NCI-H146 treated with DMSO at 0.1 percent for 48 hours (cell line): ENCODE measurements at regions not wholly inside any gene's neighbourhood (a gene's known extent, or its start where the extent isn't known, plus 50 kb on each side); places are given as distances from the start of the nearest gene placed in this dataset.
A peak's percentile ranks its signal among the peaks of the same experiment; 100 is the strongest.

Experiments used
- DNase-seq: peaks from one replicate; lab custom pipeline; 2025; ENCODE audit not compliant: unreplicated experiment; lab: John Stamatoyannopoulos, UW

DNA sequence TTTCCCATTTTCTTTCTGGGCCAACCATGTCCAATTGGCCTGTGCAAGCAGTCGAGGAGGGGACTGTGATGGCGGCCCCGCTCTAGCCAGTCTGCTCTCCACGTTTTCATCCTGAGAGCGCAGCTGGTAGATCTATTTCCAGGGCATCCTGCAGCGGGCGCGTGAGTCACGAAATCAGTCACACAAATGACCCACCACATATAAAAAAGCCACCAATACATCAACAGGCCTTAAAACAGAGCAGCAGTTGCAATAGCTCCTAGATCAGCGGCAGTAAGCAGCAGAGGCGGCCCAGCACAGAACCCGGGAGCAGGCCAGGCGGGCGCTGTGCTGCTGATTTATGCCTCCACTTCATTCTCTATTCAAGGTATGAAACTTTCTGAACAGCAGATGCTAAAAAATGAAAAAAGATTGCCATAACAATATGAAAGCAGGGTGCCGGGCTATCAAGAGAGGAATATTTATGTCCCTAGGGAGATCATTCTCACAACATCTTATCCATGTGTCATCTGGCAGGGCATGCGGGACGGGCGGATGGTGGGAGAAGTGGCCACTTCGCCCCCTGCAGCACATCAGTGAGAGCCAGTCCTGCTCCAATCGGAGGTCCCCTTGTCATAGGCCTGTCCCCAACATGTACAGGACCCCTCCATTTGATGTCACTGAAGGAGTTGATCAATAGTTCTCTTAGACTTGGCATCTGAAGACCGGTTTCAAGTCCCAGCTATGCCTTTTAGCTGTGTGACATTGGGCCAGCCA lies 98.0 kb upstream of the GPR26 start:
- no peak for DNase-seq

DNA sequence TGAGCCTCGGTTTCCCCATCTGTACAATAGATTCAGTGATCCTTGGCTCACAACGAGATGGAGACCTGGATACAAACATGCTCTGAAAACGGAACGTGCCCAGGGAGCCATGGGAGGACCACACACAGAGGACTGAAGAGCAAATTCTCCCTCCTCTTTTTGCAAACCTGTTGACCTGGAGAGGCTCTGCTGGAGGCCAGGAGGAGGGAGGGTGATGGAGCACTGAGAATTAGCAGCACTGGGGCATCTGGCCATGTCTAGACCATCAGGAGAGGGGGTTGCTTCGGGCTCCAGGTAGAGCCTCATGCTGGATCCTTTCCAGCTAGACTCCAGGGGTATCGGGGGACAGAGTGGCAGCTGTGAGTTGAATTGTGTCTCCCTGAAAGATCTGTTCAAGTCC lies 97.4 kb upstream of the GPR26 start:
- no peak for DNase-seq

DNA sequence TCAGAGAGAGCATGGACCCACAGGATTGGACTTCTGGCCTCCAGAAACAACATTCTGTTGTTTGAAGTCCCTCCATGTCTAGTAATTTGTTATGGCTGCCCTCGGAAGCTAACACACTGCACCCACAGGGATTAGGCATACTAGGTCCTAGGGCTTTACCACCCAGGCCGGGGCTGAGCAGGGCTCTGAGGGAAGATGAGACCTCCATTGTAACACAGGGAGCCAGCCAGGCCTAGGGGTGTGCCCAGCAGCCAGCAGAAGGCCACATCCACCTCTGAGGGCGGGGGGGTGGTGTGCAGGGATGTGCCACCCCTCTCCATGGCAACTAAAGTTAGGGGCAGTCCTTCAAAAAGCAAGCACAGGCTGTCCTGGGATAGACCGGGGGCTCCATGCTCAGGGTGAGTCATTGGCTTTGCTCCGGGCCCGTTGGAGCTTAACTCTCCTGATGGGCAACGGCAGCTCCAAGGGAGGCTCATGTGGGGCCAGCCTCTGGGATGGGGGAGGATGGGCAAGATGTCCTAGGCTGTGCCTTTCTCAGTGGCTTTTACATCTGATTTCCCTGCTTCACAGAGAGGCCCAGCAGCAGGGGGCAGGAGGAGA lies 96.6 kb upstream of the GPR26 start:
- no peak for DNase-seq

DNA sequence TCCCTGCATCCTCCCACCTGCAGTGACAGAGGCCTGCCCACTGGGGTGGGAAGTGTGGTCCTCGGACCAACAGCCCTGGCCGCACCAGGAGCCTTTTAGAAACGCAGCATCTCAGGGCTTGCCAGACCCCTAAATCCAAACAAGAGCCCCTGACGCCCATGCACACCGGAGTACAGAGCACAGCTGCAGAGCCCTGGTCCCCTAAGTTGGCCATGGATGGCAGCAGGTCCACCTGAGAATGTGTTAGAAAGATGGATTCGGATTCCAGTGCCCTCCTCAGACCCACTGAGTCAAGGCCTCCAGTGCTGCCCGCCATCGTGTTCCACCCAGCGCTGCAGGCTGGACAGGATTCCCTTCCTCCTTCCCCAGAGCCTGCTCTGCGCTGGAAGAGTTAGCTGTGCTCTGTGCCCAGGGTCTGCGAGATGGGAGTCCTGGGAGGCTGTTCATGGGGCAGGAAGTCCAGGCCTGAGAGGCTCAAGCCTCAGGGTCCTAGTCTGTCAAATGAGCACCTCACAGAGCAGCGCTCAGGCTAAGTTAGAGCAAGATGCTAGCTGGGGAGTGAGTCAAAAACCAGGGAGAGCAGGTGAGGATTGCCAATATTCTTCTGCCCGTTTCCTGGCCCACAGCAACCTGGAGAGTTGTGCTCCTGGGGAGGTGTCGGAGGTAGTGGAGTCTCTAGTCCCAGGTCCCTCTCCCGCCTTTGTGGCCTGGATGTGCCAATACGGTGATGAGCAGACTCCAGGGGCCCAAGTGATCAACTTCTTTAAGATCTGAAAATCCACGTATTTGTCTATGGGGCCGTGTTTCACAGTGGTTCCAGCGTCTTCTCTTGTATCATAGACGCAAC lies 95.9 kb upstream of the GPR26 start:
- no peak for DNase-seq

DNA sequence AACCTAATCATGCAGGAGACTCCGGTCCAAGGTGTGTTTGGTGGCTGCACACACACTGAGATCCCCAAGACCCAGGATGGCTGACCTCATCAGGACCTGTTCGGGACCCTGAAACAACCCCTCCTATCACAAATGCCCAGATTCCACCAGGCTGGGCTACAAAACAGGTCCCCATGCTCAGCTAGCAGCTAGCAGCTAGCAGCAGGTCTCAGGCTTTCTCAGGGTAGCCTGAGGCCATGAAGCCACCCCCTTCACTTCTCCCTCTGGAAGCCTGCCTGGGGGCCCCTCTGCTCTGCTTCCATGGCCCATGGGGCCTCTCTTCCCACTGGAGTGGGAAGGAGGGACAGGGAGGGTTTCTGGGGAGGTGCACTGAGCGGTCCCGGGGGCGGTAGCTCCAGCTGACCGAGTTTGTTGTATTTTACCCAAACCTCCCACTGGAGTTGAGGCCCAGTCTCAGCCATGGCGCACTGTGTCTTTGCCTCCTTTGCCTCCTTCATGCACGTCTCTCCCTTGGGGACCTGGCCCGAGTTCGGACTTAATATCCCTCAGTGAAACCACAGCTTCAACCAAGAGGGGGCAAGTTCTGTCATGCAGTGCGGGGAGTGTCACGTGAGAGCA lies 95.1 kb upstream of the GPR26 start:
- DNase-seq: no peak

DNA sequence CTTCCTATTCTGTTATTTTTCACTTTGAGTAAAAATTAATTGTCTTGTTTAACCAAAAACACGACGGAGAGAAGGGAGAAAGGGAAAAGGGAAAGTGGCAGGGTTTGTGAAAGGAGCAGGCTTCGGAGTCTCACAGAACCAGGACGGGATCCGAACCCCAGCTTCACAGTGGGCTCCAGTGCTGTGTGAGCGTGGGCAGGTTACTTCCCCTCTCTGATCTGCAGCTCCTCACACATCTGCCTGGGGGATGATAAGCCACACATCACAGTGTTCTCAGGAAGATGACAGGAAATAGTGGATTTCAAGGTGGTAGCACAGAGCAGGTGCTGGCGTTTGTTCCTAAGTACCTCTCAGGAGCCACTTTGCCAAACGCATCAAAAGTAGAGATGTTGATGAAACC lies 94.2 kb upstream of the GPR26 start:
- DNase-seq: no peak

DNA sequence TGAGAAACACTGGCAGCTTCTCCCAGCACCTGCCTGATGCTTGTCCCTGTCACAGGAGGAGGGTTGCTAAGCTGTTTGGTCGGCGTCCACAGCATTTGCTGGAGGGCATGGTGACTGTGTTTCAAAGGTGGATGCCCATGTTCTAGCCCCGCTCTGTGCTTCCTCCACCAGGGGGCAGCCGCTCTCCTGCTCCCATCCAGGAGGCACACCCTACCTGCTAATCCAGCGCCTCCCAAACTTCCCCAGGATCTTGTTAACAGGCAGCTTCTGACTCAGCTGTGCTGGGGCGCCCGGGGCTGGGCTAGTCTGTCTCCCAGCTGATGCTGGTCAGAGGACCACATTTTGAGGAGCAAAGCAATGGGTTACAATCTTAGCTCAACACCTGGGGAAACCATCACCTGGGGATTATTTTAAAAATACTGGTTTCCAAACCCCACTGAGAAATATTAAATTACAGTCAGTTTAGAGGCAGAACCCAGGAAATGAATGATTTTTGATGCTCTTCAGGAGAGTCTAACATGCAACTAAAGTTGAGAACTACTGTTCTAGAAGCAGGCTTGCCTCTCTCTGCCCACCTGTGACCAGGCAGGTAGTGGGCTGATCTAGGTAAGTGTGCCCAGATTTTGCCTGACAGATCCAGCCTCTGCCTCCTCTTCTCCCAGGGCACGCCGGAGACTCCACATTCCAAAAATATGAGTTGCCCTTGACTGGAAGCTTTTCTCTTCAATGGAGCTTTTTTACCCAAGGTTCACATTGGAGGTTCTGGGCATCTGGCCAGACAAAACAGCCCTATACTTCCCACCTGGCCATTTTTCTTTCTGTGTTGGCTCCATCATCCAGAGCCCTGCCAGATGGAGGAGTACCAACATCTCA lies 92.7 kb upstream of the GPR26 start:
- DNase-seq: peak; percentile 82

DNA sequence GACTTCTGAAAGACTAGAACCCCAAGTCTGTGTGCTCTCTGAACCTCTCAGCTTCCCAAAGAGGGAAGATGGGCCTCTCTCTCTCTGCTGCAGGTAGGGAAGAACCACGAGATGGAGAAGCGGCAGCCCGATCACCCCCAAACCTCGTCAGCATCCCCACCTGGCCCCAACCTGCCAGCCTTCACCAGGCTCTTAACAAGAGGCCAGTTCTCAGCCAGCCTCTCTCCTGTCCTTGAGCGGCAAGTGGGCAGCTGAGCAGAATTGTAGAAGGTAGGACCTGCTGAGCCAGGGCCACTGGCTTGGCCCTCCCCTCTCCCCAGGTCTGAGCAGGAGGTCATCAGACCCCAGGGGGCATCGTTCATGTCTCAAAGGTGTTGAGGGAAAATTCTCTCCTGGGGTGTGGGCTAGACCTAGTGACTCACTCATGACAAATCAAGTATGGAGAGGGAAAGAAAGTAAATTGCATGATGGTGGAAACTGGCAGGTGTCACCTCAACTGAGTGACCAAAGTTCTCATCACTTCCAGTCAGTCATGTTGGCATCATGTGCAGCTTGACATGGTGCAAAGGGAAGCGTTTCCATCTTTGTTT lies 92.0 kb upstream of the GPR26 start:
- DNase-seq: no peak

DNA sequence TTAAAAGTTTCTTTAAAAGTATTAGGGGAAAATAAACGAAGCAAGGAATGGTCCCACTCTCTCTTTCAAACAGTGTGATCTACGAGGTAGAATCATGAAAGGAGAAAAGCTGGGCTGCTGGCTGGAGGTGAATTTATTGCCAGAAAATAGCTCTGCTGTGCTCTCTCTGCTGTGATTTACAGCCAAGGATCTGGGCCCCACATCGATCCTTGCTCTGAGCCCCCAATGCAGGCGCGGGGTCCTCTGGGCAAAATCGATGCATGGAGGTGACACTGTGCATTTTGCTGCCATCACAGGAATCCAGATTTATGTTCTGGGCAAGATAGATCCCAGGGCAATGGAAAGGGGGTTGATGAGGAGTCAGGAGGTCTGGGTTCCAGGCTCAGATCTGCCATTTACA lies 91.0 kb upstream of the GPR26 start:
- no peak for DNase-seq

DNA sequence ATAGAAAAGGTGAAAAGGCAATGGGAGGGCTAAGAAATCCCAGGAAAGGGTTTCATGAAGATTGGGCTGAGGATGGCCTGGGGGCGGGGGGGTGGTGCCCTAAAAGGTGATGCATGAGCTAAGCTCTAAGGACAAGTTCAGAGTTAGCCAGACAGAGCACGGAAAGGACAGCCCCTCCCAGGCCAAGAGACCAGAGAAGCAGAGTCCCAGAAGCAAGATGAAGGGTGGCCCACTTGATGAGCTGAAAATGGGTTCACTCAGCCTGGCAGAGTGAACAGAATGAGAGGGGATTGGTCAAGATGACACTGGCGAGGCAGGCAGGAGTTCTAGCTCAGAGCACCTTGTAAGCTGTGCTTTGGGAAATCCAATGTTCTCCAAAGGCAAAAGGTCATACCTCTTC lies 89.4 kb upstream of the GPR26 start:
- no peak for DNase-seq

DNA sequence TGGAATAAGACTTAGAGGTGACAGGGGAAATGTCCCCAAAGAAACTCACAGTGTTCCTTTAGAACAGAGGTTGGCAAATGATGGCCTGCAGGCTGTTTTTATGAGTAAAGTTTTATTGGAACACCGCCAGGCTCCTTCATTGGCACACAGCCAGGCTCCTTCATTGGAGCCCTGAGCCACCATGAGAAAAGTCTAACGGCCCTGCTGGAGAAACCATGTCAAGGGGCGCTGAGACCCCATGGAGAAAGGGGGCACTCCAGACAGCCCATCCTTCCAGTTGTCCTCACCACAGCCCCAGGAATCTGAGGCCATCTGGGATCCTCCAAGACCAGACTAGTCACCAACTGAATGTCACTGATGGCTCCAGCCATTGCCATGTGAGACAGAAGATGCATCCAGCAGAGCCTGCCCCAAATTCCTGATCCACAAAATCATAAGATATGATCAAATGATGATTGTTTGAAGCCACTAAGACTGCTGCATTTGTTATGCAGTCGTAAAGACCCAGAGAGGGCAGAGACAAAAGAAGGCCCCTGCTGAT lies 88.2 kb upstream of the GPR26 start:
- no peak for DNase-seq

DNA sequence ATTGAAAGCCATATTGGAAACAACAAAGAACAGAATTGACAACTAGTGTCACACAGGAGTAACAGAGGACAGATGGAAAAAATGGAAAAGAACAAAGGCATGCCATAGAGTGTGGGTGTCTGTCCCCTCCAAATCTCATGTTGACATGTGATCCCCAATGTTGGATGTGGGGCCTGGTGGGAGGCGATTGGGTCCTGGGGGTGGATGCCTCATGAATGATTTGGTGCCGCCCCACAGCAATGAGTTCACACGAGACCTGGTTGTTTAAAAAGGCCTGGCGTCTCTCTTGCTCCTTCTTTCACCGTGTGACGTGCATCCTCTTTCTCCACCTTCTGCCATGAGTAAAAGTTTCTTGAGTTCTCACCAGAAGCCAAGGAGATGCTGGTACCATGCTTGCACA lies 87.4 kb upstream of the GPR26 start:
- DNase-seq: no peak

DNA sequence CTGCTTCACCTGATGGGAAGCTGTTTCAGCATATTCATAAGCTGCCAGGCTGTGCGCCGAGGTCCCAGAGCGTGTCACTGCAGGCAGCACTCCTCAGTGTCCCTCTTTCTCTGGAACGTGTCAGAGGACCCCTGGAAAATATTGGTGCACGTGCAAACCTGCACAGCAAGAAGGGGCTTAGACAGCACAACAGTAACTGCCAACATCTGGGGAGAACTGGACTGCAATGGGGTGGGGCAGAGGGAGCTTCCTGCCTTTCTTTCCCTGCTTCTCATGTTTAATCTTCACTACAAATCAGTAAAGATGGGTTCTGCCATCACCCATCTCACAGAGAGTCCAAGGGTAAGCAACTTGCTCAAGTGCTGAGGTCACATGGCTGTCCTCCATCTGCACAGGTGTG lies 86.5 kb upstream of the GPR26 start:
- no peak for DNase-seq

DNA sequence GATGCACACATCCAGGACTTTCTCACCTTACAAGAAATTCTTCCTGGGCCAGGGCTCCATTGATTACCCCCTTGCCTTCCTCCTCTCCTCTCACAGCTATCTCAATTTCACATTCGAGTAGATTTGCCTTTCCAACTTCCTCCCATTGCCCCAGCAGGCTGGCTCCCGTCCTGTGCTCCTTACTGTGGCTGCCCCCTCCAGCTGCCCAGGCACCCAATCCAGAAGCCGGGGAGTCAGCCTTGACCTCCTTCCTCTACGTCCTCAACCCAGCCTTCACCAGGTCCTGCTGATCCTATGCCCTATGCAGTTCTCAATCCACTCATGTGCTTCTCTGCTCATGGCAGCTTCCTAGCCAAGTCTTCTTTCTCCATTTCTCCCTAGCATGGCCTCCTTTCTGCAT lies 85.7 kb upstream of the GPR26 start:
- DNase-seq: no peak

DNA sequence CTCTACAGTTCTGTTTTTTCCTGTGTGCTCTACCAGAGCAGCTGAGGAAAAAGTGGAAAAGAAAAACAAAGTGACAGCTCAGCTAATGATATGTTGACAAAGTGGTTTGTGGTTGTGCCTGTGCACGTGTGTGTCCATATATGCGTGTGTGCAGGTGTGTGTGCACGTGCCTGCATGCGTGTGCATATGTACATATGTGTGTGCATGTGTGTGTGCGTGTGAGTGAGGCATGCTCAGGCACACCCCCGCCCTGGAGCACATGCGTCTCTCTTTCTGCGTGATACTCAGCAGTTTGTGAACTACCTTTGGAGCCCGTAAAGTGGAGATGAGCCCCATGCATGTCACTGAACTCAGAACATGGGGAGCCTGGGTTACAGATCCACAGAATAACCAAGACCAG lies 84.5 kb upstream of the GPR26 start:
- no peak for DNase-seq

DNA sequence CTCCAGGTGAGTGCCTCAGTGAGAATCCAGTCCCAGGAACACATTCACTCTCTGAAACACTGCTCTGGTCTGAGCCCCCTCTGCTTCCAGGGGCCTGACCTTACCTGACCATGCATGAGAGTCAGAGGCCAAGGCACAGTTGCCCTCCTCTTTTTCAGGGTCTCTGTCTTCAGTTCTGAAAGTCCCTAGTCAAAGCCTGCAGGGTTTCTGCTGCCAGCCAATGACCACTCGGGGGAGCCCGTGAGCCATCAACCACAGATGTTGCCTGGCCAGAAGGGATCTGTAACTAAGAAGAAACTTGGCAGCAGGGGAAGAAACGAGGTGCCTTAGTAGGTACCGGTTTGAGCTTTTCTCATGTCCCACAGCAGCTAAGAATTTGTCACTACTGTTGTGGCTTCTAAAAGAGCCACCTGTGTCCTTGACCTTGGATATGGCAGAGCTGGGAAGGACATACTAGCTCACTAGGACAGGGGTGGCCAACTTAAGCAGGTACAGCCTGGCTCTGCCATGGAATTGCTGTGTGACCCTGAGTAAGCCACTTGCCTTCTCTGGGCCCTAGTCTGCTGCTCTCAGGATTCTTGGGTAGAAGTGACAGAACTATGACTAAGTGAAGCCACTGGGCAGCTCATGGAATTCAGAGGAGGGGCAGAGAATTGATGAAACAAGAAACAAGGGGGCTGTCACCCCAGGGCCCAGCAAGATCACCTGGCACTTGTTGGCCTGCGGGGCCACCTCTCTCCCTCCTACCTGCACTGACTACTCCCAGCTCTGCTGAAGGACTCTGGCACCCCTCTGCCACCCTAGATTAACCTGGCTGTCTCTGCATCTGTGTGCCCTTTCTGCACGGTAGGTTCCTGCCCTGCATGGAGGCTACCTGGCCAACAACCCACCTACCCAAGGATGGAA lies 83.8 kb upstream of the GPR26 start:
- DNase-seq: peak; percentile 27

DNA sequence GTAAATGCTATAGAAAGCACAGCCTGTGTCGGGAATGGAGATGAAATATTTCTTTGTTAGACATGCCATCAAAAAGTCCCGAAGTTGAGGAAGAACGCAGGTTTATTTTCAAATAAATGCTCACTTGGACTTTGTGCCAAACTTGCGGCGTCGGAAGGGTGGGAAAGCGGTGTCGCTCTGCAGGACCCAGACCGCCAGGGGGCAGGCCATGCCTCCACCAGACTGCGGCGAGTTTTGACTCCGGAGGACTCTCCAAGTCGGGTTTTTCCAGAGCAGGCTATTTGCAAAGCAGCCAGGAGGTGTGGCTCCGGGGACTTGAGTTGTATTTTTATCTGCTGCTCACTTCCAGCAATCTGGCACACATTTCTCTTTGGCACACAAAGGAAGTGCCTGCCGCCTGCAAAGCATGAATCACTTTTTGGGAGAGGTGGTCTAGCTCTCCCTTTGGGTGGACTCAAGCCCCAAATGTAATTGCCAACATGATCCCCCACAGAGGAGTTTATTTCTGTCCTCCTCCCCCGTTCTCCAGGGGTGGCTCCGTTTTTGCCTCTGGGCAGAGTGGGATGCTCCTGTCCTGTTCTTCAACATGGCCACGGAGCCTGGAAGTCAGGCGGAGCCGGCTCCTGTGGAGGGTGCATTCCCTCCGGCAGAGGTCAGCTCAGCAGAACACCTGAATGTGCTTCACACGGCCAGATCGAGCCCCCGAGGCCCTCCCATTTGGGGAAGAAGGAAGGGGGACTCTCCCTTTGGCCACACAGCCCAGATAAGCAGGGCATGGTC lies 82.3 kb upstream of the GPR26 start:
- DNase-seq: no peak

DNA sequence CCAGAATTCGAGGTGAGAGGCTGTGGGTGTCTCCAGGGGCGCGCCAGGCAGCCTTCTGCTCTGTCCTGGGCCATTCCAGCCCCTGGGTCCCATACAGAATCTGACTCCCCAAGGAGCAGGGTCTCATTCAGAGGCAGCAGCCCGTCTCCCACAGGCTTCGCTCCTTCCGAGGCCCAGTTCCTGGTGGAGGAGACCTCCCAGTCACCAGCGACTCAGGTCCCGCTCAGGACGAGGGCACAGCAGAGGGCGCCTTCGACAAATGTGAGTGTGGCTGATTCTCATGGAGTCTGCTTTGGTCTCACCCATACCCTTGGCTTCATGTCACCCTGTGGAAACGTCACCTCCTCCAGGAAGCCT lies 81.8 kb upstream of the GPR26 start:
- no peak for DNase-seq
